Tibial artery (tissue), 4 donors: ENCODE measurements at regions not wholly inside any gene's neighbourhood (a gene's known extent, or its start where the extent isn't known, plus 50 kb on each side); places are given as distances from the start of the nearest gene placed in this dataset.

ENCODE experiments used
- DNase-seq, 2 donors: peaks; one replicate each; pipeline ENCODE4 v3.0.0-alpha.2; 2019
- H3K27ac ChIP-seq, 2 donors: fragments of 200-600 bp; sonication (generic) in 1 of 2; 1 replicate in 1 of 2; 2 replicates in 1 of 2; pipeline ENCODE4 v1.5.1; 2018 to 2019; ENCODE audit warnings: mild to moderate bottlenecking in 1 of 2
- H3K27me3 ChIP-seq, 2 donors: fragments of 200-600 bp; sonication (generic) in 1 of 2; one replicate each; pipeline versions ENCODE4 v1.5.1 to v1.6.0; 2016 to 2019
- H3K36me3 ChIP-seq, 3 donors: fragments of 200-600 bp; sonication (generic) in 2 of 3; one replicate each; pipeline ENCODE4 v1.5.1; 2016 to 2019; ENCODE audit warnings: mild to moderate bottlenecking in 2 of 3
- H3K4me1 ChIP-seq, 4 donors: fragments of 200-600 bp; sonication (generic) in 2 of 4; 1 replicate in 3 of 4; 2 replicates in 1 of 4; pipeline ENCODE4 v1.5.1; 2016 to 2019
- H3K4me3 ChIP-seq, 2 donors: fragments of 200-600 bp; sonication (generic) in 1 of 2; 1 replicate in 1 of 2; 2 replicates in 1 of 2; pipeline ENCODE4 v1.5.1; 2018 to 2019; ENCODE audit warnings: mild to moderate bottlenecking in 2 of 2
- H3K9me3 ChIP-seq, 3 donors: fragments of 200-600 bp; sonication (generic) in 1 of 3; one replicate each; pipeline ENCODE4 v1.5.1; 2016 to 2019
- CTCF ChIP-seq, 2 experiments: fragments of 200-600 bp in 1 of 2; fragments of 450-650 bp in 1 of 2; IDR thresholded peaks; one replicate each; pipeline ENCODE4 v1.5.1; 2017 to 2019; ENCODE audit warnings: antibody characterized with exemption in 2 of 2, mild to moderate bottlenecking in 1 of 2, moderate library complexity in 1 of 2
- intact Hi-C: fragments of 100-400 bp; cut with DNase I; formaldehyde crosslinking; loops from one replicate; pipeline ENCODE4 v1.15.0; 2023; ENCODE audit warnings: low total_unique reads

- intact Hi-C loops: no loop called here
- H3K36me3 ChIP-seq: no peaks in the 10 kb centered on the region
- TF ChIP-seq CTCF (IDR thresholded peaks at IDR 0.05): no peak
Observed at GRCh38 chr6:140670021-140670420, 1295.6 kb upstream of the CITED2 start.

GRCh38 chr6:140669321-140669720 lies 1294.9 kb upstream of the CITED2 start:
- H3K4me3 ChIP-seq: no peak overlapping the region
- no peak for DNase-seq
- H3K36me3 ChIP-seq: no peaks in the 10 kb centered on the region
- intact Hi-C loops: no loop called here
- H3K9me3 ChIP-seq: no peaks in the 10 kb centered on the region
- no peak overlapping the region for H3K27ac ChIP-seq
- no peaks in the 10 kb centered on the region for H3K27me3 ChIP-seq
- H3K4me1 ChIP-seq: no peaks in the 10 kb centered on the region
- no peak for TF ChIP-seq CTCF (IDR thresholded peaks at IDR 0.05)

More at GRCh38 chr6:140670021-140670420, 1295.6 kb upstream of the CITED2 start:
- no peak overlapping the region for H3K27ac ChIP-seq
- H3K27me3 ChIP-seq: no peaks in the 10 kb centered on the region
- H3K4me1 ChIP-seq: no peaks in the 10 kb centered on the region
- H3K4me3 ChIP-seq: no peak overlapping the region
- no peaks in the 10 kb centered on the region for H3K9me3 ChIP-seq
- DNase-seq: no peak

- no peak for TF ChIP-seq CTCF (IDR thresholded peaks at IDR 0.05)
- H3K27ac ChIP-seq: no peak overlapping the region
- no peaks in the 10 kb centered on the region for H3K9me3 ChIP-seq
- DNase-seq: no peak
- intact Hi-C loops: no loop called here
- no peak overlapping the region for H3K4me3 ChIP-seq
- H3K36me3 ChIP-seq: no peaks in the 10 kb centered on the region
- H3K27me3 ChIP-seq: no peaks in the 10 kb centered on the region
- H3K4me1 ChIP-seq: no peaks in the 10 kb centered on the region
Observed at GRCh38 chr6:140663772-140664171, 1289.3 kb upstream of the CITED2 start.

- intact Hi-C loops: no loop called here
Observed at GRCh38 chr6:140663094-140663493, 1288.6 kb upstream of the CITED2 start.

GRCh38 chr6:140661691-140662090 lies 1287.2 kb upstream of the CITED2 start:
- no peaks in the 10 kb centered on the region for H3K9me3 ChIP-seq
- no peak for DNase-seq
- intact Hi-C loops: no loop called here
- no peak overlapping the region for H3K4me3 ChIP-seq
- H3K27ac ChIP-seq: no peak overlapping the region
- H3K27me3 ChIP-seq: no peaks in the 10 kb centered on the region
- TF ChIP-seq CTCF (IDR thresholded peaks at IDR 0.05): no peak
- no peaks in the 10 kb centered on the region for H3K4me1 ChIP-seq
- H3K36me3 ChIP-seq: no peaks in the 10 kb centered on the region

More at GRCh38 chr6:140663094-140663493, 1288.6 kb upstream of the CITED2 start:
- TF ChIP-seq CTCF (IDR thresholded peaks at IDR 0.05): no peak
- H3K9me3 ChIP-seq: no peaks in the 10 kb centered on the region
- no peak overlapping the region for H3K4me3 ChIP-seq
- no peak overlapping the region for H3K27ac ChIP-seq
- DNase-seq: no peak
- H3K36me3 ChIP-seq: no peaks in the 10 kb centered on the region
- no peaks in the 10 kb centered on the region for H3K27me3 ChIP-seq
- H3K4me1 ChIP-seq: no peaks in the 10 kb centered on the region

- no peaks in the 10 kb centered on the region for H3K36me3 ChIP-seq
- intact Hi-C loops: no loop called here
- H3K4me3 ChIP-seq: no peak overlapping the region
Observed at GRCh38 chr6:140660295-140660694, 1285.8 kb upstream of the CITED2 start.

More at GRCh38 chr6:140660295-140660694, 1285.8 kb upstream of the CITED2 start:
- Histone ChIP-seq H3K27ac (no peak overlapping the region), H3K9me3 (no peaks in the 10 kb centered on the region), H3K27me3 (no peaks in the 10 kb centered on the region), H3K4me1 (no peaks in the 10 kb centered on the region)
- no peak for DNase-seq
- TF ChIP-seq CTCF (IDR thresholded peaks at IDR 0.05): no peak
